ENCODE measurements at regions not wholly inside any gene's neighbourhood (a gene's known extent, or its start where the extent isn't known, plus 50 kb on each side); places are given as distances from the start of the nearest gene placed in this dataset.

- in situ Hi-C loops (cut with MboI; ENCODE audit: low sequenced_read_pairs), result loop anchor here (25.0 kb wide), 1 partner anchor 385 kb away; no protein-coding TSS in a partner anchor
Observed at GRCh38 chr7:155377071-155377837, 79.6 kb downstream of the INSIG1 start.

GRCh38 chr7:155377838-155378579, 79.9 kb upstream of the EN2 start:
- in situ Hi-C loops (cut with MboI; ENCODE audit: low sequenced_read_pairs), result loop anchor here (25.0 kb wide), 1 partner anchor 384 kb away; no protein-coding TSS in a partner anchor

- in situ Hi-C loops (cut with MboI; ENCODE audit: low sequenced_read_pairs), result loop anchor here (25.0 kb wide), 1 partner anchor 384 kb away; no protein-coding TSS in a partner anchor
Observed at GRCh38 chr7:155378580-155378934, 79.4 kb upstream of the EN2 start.

GRCh38 chr7:155378959-155379871, 78.7 kb upstream of the EN2 start:
- in situ Hi-C loops (cut with MboI; ENCODE audit: low sequenced_read_pairs), result loop anchor here (25.0 kb wide), 1 partner anchor 383 kb away; no protein-coding TSS in a partner anchor

- in situ Hi-C loops (cut with MboI; ENCODE audit: low sequenced_read_pairs), result loop anchor here (25.0 kb wide), 1 partner anchor 382 kb away; no protein-coding TSS in a partner anchor
Observed at GRCh38 chr7:155380221-155380861, 77.6 kb upstream of the EN2 start.

GRCh38 chr7:155380976-155381851, 76.7 kb upstream of the EN2 start:
- in situ Hi-C loops (cut with MboI; ENCODE audit: low sequenced_read_pairs), result loop anchor here (25.0 kb wide), 1 partner anchor 381 kb away; no protein-coding TSS in a partner anchor

- in situ Hi-C loops (cut with MboI; ENCODE audit: low sequenced_read_pairs), result loop anchor here (25.0 kb wide), 1 partner anchor 380 kb away; no protein-coding TSS in a partner anchor
Observed at GRCh38 chr7:155381852-155382801, 75.8 kb upstream of the EN2 start.

- in situ Hi-C loops (cut with MboI; ENCODE audit: low sequenced_read_pairs), result loop anchor here (25.0 kb wide), 1 partner anchor 380 kb away; no protein-coding TSS in a partner anchor
Observed at GRCh38 chr7:155382802-155383171, 75.1 kb upstream of the EN2 start.

- in situ Hi-C loops (cut with MboI; ENCODE audit: low sequenced_read_pairs), result loop anchor here (25.0 kb wide), 1 partner anchor 378 kb away; no protein-coding TSS in a partner anchor
Observed at GRCh38 chr7:155383756-155384491, 74.0 kb upstream of the EN2 start.

GRCh38 chr7:155384751-155385150, 73.2 kb upstream of the EN2 start:
- in situ Hi-C loops (cut with MboI; ENCODE audit: low sequenced_read_pairs), result loop anchor here (25.0 kb wide), 1 partner anchor 378 kb away; no protein-coding TSS in a partner anchor

GRCh38 chr7:155385182-155385581, 72.7 kb upstream of the EN2 start:
- in situ Hi-C loops (cut with MboI; ENCODE audit: low sequenced_read_pairs), result loop anchor here (25.0 kb wide), 1 partner anchor 377 kb away; no protein-coding TSS in a partner anchor

- in situ Hi-C loops (cut with MboI; ENCODE audit: low sequenced_read_pairs), result loop anchor here (25.0 kb wide), 1 partner anchor 376 kb away; no protein-coding TSS in a partner anchor
Observed at GRCh38 chr7:155386608-155387007, 71.3 kb upstream of the EN2 start.

GRCh38 chr7:155387066-155387620, 70.8 kb upstream of the EN2 start:
- in situ Hi-C loops (cut with MboI; ENCODE audit: low sequenced_read_pairs), result loop anchor here (25.0 kb wide), 1 partner anchor 375 kb away; no protein-coding TSS in a partner anchor

- in situ Hi-C loops (cut with MboI; ENCODE audit: low sequenced_read_pairs), result loop anchor here (25.0 kb wide), 1 partner anchor 374 kb away; no protein-coding TSS in a partner anchor
Observed at GRCh38 chr7:155388561-155388960, 69.4 kb upstream of the EN2 start.

GRCh38 chr7:155391414-155391813, 66.5 kb upstream of the EN2 start:
- in situ Hi-C loops (cut with MboI; ENCODE audit: low sequenced_read_pairs), result loop anchor here (25.0 kb wide), 1 partner anchor 371 kb away; no protein-coding TSS in a partner anchor
